Omental fat pad (tissue), 3 donors: ENCODE measurements at regions not wholly inside any gene's neighbourhood (a gene's known extent, or its start where the extent isn't known, plus 50 kb on each side); places are given as distances from the start of the nearest gene placed in this dataset.

Experiments used
- ATAC-seq: fragments of 150-250 bp; one replicate; pipeline ENCODE4 v1.9.1; 2016; ENCODE audit warnings: mild to moderate bottlenecking, moderate library complexity; ENCODE audit not compliant: low FRiP score
- DNase-seq: peaks from one replicate; pipeline ENCODE4 v3.0.0-alpha.2; 2019; ENCODE audit warnings: low spot score
- TF ChIP-seq, protein P1 (sequence below), 3 donors: fragments of 450-650 bp; IDR thresholded peaks; one replicate each; pipeline ENCODE4 v1.5.1; 2016 to 2017; ENCODE audit warnings: antibody characterized with exemption in 3 of 3, mild to moderate bottlenecking in 3 of 3, moderate library complexity in 2 of 3

DNA sequence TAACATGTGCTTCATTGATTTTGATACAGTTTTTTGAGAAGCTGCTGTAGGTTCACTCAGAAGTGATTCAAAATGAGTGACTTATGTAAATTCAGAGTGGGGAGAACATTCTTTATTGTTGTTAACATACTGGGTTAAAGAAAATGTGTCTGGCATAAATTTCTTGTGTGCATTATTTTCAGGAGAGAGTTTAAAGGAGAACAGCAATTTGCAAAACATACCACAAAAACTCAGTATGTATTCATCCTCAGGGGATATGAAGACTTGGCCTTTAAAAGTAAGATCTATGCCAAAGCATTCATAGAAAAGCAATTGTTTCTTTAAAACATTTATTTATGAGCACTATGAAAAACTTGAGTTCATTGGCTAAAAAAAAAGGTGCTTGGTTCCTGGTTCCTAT, 1089.8 kb downstream of the ROBO2 start:
- DNase-seq (no peak), ATAC-seq (no peak)
- TF ChIP-seq, protein P1, sequence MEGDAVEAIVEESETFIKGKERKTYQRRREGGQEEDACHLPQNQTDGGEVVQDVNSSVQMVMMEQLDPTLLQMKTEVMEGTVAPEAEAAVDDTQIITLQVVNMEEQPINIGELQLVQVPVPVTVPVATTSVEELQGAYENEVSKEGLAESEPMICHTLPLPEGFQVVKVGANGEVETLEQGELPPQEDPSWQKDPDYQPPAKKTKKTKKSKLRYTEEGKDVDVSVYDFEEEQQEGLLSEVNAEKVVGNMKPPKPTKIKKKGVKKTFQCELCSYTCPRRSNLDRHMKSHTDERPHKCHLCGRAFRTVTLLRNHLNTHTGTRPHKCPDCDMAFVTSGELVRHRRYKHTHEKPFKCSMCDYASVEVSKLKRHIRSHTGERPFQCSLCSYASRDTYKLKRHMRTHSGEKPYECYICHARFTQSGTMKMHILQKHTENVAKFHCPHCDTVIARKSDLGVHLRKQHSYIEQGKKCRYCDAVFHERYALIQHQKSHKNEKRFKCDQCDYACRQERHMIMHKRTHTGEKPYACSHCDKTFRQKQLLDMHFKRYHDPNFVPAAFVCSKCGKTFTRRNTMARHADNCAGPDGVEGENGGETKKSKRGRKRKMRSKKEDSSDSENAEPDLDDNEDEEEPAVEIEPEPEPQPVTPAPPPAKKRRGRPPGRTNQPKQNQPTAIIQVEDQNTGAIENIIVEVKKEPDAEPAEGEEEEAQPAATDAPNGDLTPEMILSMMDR (IDR thresholded peaks at IDR 0.05) = no peak

DNA sequence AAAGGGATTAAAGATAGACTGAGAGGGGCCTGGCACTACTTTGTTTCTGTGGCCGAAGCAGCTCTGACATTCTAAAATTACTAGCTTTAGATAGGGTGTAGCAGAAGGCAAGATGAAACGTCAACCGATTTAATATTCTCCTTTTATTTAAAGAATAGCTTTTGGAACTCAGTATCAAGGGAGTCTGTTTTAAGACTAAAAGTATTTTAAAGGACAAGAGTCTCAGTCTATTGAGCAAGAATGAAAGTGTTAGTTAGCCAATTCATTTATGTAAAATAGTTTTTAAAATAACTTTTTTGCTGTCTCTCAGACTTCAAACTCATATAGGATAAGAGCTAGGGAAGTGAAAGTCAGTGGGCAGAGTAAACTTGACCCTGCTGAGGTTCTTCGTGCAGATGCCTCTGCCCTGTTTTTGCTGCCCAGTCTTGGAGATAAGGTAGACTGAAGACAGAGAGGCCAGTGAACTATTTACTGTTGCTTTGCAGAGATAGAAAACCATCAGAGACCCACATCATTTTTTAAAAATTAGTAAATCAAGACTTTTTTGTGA, 1090.9 kb downstream of the ROBO2 start:
- TF ChIP-seq, protein P1 (IDR thresholded peaks at IDR 0.05) = no peak
- no peak for DNase-seq
- ATAC-seq = no peak

DNA sequence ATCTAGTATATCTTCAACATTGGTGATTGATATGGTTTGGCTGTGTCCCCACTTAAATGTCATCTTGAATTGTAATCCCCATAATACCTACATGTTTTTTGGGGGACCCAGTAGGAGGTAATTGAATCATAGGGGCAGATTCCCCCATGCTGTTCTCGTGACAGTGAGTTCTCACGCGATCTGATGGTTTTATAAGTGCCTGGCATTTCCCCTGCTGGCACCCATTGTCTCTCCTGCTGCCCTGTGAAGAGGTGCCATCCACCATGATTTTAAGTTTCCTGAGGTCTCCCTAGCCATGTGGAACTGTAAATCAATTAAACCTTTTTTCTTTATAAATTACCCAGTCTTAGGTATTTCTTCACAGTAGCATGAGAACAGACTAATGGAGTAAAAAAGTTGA, 1094.6 kb downstream of the ROBO2 start:
- DNase-seq (no peak), ATAC-seq (no peak)
- TF ChIP-seq, protein P1 (IDR thresholded peaks at IDR 0.05) = no peak

DNA sequence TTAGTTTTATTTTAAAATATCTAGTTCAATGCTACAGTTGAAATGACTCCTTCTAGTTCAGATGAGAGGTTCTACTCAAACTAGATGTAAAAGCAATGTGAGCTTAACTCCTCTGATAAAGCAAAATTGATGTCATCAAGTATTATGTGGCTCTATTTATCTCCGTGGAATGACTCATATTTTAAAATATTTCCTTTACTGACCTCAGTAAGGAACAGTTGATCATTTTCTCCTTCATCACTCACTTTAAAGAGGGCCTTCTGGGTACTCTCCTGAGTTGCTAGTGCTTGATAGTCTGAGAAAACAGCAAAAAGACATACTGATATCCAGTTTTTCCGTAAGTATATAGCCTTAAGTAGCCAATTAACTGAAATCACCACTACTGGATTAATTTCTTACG, 1099.3 kb downstream of the ROBO2 start:
- no peak for DNase-seq
- no peak for ATAC-seq
- TF ChIP-seq, protein P1 (IDR thresholded peaks at IDR 0.05) = no peak

DNA sequence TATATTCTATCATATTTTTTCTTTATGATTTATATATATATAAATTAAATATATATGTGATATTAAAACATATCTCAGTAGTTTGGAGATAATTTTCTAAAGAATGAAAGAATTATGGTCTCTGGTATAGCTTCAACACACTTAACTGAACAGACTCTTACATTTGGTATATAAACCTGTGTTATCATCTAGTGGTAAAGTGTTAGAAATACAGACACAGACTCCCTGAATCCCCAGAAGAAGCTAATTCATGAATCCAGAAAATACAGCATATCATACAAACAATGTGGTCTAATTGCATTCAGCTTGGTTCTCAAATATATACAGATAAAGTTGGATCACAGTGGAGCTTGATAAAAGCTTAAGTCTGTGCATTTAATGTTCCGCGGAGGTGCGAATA, 1100.4 kb downstream of the ROBO2 start:
- TF ChIP-seq, protein P1 (IDR thresholded peaks at IDR 0.05) = no peak
- no peak for ATAC-seq
- no peak for DNase-seq

DNA sequence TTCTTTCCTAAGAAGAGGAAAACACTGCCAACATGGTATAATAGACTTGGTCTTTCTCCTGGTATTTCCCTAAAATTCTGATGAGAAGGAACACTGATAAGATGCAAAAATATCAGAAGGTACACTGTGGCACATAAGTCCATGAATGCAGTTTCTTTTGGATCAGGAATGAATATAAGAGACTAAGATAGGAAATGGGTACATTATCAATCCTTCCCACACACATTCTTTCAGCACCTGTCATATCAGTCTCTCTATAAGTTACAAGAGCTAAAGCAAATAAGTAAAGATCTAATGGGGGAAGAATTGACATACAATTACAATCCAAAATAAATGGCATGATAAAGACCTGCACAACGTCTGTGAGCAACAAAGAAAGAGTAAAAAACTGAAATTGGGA, 1101.0 kb downstream of the ROBO2 start:
- no peak for ATAC-seq
- TF ChIP-seq, protein P1 (IDR thresholded peaks at IDR 0.05) = no peak
- DNase-seq = no peak

DNA sequence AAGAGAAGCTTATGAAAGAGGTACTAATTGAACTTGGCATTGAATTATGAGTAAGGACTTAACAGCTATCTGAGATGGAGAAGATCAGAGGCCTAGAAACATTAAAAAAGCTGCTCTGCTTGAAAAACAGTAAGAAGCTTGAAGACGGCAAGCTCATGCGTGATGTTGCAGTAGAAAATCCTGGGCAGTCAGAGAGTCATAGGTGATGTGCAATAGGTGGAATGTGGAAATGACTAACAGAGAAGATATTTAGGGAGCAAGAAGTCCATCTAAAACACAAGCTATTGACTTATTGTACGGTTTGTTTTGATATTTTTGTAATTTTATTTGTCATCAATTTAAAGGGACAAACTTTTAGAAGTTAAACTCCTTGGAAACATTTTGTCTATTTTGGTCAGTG, 1101.4 kb downstream of the ROBO2 start:
- TF ChIP-seq, protein P1 (IDR thresholded peaks at IDR 0.05) = no peak
- ATAC-seq (no peak), DNase-seq (no peak)
